ENCODE measurements at regions not wholly inside any gene's neighbourhood (a gene's known extent, or its start where the extent isn't known, plus 50 kb on each side); places are given as distances from the start of the nearest gene placed in this dataset.

DNA sequence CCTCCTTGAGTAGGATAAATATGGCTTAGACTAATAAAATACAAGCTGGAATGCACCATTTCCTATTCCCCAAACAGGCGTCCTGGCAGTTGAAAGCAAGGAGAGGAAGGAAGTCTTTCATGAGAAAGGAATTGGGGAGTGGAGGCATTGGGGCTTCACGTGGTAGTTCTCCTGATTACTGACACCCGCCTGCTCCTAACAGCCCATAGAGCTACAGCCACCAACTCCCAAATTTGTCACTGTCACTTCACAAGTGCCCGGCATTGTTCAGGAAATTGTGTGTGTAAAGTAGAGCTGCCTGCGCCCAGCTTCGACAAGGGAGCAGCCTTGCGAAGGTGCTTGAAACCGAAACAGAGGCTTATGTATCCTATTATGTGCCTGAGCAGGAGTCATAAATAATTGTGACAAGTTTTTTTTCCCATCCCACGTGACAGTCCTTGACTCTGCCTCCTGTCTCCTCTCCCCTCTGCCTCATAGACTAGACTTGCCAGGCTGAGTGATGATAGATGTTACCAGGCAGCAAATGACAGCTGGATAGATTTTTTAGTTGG, 301.7 kb upstream of the ZFP64 start:
- H3K36me3 ChIP-seq, result no peaks in the 10 kb centered on the region
- H3K4me1 ChIP-seq, result no peaks in the 10 kb centered on the region
- 3 to 4% methylated on average over 9 of the region's 9 CpGs for WGBS, 2 donors
- H3K27me3 ChIP-seq, result no peaks in the 10 kb centered on the region
- H3K4me3 ChIP-seq, result peak overlapping the region in 1 of 4 donors; percentile 11
- DNase-seq (ENCODE audit: low spot score in 2 of 2), result no peak
- TF ChIP-seq, protein P1, sequence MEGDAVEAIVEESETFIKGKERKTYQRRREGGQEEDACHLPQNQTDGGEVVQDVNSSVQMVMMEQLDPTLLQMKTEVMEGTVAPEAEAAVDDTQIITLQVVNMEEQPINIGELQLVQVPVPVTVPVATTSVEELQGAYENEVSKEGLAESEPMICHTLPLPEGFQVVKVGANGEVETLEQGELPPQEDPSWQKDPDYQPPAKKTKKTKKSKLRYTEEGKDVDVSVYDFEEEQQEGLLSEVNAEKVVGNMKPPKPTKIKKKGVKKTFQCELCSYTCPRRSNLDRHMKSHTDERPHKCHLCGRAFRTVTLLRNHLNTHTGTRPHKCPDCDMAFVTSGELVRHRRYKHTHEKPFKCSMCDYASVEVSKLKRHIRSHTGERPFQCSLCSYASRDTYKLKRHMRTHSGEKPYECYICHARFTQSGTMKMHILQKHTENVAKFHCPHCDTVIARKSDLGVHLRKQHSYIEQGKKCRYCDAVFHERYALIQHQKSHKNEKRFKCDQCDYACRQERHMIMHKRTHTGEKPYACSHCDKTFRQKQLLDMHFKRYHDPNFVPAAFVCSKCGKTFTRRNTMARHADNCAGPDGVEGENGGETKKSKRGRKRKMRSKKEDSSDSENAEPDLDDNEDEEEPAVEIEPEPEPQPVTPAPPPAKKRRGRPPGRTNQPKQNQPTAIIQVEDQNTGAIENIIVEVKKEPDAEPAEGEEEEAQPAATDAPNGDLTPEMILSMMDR (IDR thresholded peaks at IDR 0.05), result no peak
- no peak for TF ChIP-seq POLR2A (IDR thresholded peaks at IDR 0.05)
- no peak for TF ChIP-seq EP300 (IDR thresholded peaks at IDR 0.05)
- H3K9me3 ChIP-seq, result no peaks in the 10 kb centered on the region
- H3K27ac ChIP-seq, result no peak overlapping the region

GRCh38 chr20:52490711-52491430, 299.3 kb upstream of the ZFP64 start:
- H3K4me1 ChIP-seq, result no peaks in the 10 kb centered on the region
- TF ChIP-seq, protein P1 (IDR thresholded peaks at IDR 0.05), result no peak
- TF ChIP-seq POLR2A (IDR thresholded peaks at IDR 0.05), result no peak
- TF ChIP-seq EP300 (IDR thresholded peaks at IDR 0.05), result no peak
- no peaks in the 10 kb centered on the region for H3K36me3 ChIP-seq
- no peaks in the 10 kb centered on the region for H3K9me3 ChIP-seq
- WGBS, 2 donors, result 79 to 87% methylated on average over 10 of the region's 10 CpGs
- H3K4me3 ChIP-seq, result no peak overlapping the region
- no peak for DNase-seq (ENCODE audit: low spot score in 2 of 2)
- no peak overlapping the region for H3K27ac ChIP-seq
- H3K27me3 ChIP-seq, result no peaks in the 10 kb centered on the region

DNA sequence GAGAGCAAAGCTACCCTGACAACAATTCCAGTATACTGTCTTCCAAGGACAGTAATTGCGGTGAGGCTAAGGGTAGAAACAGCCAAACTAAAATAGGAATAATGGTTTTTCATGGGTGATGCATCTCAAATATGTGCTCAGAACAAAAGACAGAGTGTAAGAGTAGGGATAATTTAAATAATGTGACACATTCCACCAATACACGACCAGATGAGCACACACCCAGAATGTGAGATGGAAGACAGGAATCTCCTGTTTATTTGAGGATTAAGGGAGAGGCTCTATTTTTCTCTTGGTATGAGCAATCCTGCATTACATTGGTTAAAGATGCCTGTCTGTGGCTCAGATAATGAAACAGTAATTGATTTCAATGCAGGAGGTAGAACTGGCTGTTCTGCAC, 292.9 kb upstream of the ZFP64 start:
- DNase-seq (ENCODE audit: low spot score in 2 of 2), result no peak
- 35 to 40% methylated on average over 2 of the region's 2 CpGs for WGBS, 2 donors
- Histone ChIP-seq H3K27me3 (no peaks in the 10 kb centered on the region), H3K4me1 (no peaks in the 10 kb centered on the region), H3K27ac (no peak overlapping the region), H3K36me3 (no peaks in the 10 kb centered on the region), H3K4me3 (no peak overlapping the region), H3K9me3 (no peaks in the 10 kb centered on the region)
- no peak for TF ChIP-seq POLR2A (IDR thresholded peaks at IDR 0.05)

DNA sequence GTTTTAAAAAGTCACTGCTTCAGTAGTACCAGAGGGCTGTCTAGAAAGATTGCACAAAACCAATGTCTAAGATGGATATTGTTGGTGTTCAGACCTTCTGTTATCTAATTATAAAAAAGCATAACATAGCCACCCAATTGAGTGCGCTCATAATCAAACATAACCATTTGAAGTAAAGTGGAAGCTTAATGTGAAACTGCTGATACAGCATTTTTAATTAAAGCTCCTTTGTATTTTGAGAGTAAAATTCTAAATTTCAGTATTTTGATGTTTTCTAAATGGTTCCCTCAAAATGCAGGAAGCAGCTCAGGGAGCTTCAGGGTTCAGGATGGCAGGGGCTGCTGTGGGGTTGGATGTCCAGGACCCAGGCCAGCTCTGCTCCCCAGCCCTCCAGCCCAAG, 291.8 kb upstream of the ZFP64 start:
- Histone ChIP-seq H3K36me3 (no peaks in the 10 kb centered on the region), H3K27me3 (no peaks in the 10 kb centered on the region), H3K9me3 (no peaks in the 10 kb centered on the region), H3K27ac (no peak overlapping the region), H3K4me3 (no peak overlapping the region), H3K4me1 (no peaks in the 10 kb centered on the region)
- WGBS, 2 donors, result 72 to 78% methylated on average over 1 of the region's 1 CpG
- DNase-seq (ENCODE audit: low spot score in 2 of 2), result no peak
- TF ChIP-seq POLR2A (IDR thresholded peaks at IDR 0.05), result no peak
- TF ChIP-seq, protein P1 (IDR thresholded peaks at IDR 0.05), result no peak
- no peak for TF ChIP-seq EP300 (IDR thresholded peaks at IDR 0.05)

- no peaks in the 10 kb centered on the region for H3K4me1 ChIP-seq
- no peak for DNase-seq (ENCODE audit: low spot score in 2 of 2)
- TF ChIP-seq POLR2A (IDR thresholded peaks at IDR 0.05) (no peak), EP300 (IDR thresholded peaks at IDR 0.05) (no peak)
- TF ChIP-seq, protein P1 (IDR thresholded peaks at IDR 0.05), result no peak
- H3K4me3 ChIP-seq, result no peak overlapping the region
- no peaks in the 10 kb centered on the region for H3K9me3 ChIP-seq
- H3K27me3 ChIP-seq, result no peaks in the 10 kb centered on the region
- H3K27ac ChIP-seq, result no peak overlapping the region
- WGBS, 2 donors, result 90 to 99% methylated on average over 5 of the region's 5 CpGs
- no peaks in the 10 kb centered on the region for H3K36me3 ChIP-seq
These were observed 290.5 kb upstream of the ZFP64 start for GRCh38 chr20:52482044-52482443.

Data from tibial nerve (tissue), 4 donors.